ENCODE measurements at regions not wholly inside any gene's neighbourhood (a gene's known extent, or its start where the extent isn't known, plus 50 kb on each side); places are given as distances from the start of the nearest gene placed in this dataset.

DNA sequence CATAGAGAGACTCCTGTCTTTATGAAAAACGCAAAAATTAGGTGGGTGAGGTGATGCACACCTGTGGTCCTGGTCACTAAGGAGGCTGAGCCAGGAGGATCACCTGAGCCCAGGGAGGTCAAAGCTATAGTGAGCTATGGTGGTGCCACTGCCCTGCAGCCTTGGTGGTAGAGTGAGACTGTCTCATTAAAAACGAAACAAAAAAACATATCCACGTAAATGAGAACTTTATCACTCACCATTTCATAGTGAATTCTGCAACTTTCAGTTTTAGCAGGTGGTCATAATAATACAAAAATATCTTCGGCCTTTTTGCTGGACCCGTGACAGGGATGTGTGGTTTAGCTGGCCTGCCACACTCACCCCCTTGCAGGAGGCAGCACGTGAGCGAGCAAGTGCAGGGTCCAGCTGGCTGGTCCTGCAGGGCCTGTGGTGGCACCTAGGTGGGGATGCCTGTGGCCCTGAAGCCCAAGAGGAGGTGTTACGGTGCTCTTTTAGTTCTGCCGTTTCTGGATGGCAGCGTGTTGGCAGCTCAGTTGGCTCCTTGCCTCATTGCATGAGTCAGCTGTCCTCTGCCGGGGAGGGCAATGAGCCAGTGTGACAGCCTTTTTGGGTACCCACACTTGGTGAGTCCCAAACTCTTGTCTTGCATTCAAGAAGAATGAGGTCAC is 1330.7 kb upstream of the TMEM132C start:
- TF ChIP-seq, protein P1, sequence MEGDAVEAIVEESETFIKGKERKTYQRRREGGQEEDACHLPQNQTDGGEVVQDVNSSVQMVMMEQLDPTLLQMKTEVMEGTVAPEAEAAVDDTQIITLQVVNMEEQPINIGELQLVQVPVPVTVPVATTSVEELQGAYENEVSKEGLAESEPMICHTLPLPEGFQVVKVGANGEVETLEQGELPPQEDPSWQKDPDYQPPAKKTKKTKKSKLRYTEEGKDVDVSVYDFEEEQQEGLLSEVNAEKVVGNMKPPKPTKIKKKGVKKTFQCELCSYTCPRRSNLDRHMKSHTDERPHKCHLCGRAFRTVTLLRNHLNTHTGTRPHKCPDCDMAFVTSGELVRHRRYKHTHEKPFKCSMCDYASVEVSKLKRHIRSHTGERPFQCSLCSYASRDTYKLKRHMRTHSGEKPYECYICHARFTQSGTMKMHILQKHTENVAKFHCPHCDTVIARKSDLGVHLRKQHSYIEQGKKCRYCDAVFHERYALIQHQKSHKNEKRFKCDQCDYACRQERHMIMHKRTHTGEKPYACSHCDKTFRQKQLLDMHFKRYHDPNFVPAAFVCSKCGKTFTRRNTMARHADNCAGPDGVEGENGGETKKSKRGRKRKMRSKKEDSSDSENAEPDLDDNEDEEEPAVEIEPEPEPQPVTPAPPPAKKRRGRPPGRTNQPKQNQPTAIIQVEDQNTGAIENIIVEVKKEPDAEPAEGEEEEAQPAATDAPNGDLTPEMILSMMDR (IDR thresholded peaks at IDR 0.05), result no peak
- TF ChIP-seq POLR2A (IDR thresholded peaks at IDR 0.05), result no peak

Measured in adrenal gland (tissue), 5 donors.